Esophagus squamous epithelium (tissue), 5 donors: ENCODE measurements at regions not wholly inside any gene's neighbourhood (a gene's known extent, or its start where the extent isn't known, plus 50 kb on each side); places are given as distances from the start of the nearest gene placed in this dataset.

Experiments used
- DNase-seq: peaks from one replicate; lab custom pipeline; 2025; lab: John Stamatoyannopoulos, UW
- H3K27ac ChIP-seq, 4 donors: fragments of 200-600 bp; sonication (generic); one replicate each; pipeline ENCODE4 v1.5.1; 2016 to 2019; ENCODE audit warnings: mild to moderate bottlenecking in 1 of 4
- H3K27me3 ChIP-seq, 4 donors: fragments of 200-600 bp; sonication (generic); 1 replicate in 3 of 4; 2 replicates in 1 of 4; pipeline versions ENCODE4 v1.5.1 to v1.6.0; 2017 to 2021; ENCODE audit warnings: antibody characterized with exemption in 1 of 4
- H3K36me3 ChIP-seq, 3 donors: fragments of 200-600 bp; sonication (generic); one replicate each; pipeline ENCODE4 v1.5.1; 2016 to 2019
- H3K4me1 ChIP-seq, 3 donors: fragments of 200-600 bp; sonication (generic); one replicate each; pipeline ENCODE4 v1.5.1; 2017 to 2019
- H3K4me3 ChIP-seq, 4 donors: fragments of 200-600 bp; sonication (generic); 1 replicate in 3 of 4; 2 replicates in 1 of 4; pipeline ENCODE4 v1.5.1; 2016 to 2019; ENCODE audit warnings: mild to moderate bottlenecking in 2 of 4, moderate library complexity in 1 of 4
- H3K9me3 ChIP-seq, 3 donors: fragments of 200-600 bp; sonication (generic); one replicate each; pipeline ENCODE4 v1.5.1; 2016 to 2019
- CTCF ChIP-seq, 6 experiments: fragments of 450-650 bp in 4 of 6; fragments of 200-600 bp in 2 of 6; sonication (generic) in 2 of 6; IDR thresholded peaks; one replicate each; pipeline ENCODE4 v1.5.1; 2016 to 2019; ENCODE audit warnings: antibody characterized with exemption in 6 of 6, mild to moderate bottlenecking in 4 of 6, moderate library complexity in 4 of 6
- POLR2A ChIP-seq, 4 donors: fragments of 450-650 bp; IDR thresholded peaks; one replicate each; pipeline ENCODE4 v1.6.1; 2017; ENCODE audit warnings: antibody characterized with exemption in 4 of 4, mild to moderate bottlenecking in 4 of 4, moderate library complexity in 3 of 4
- WGBS, 2 donors: methylation state at CpG; one replicate each; pipeline ENCODE4 v1.1.5; 2018; 5-methylcytosine and 5-hydroxymethylcytosine counted together
- intact Hi-C: fragments of 100-400 bp; cut with DNase I; formaldehyde crosslinking; loops from one replicate; pipeline ENCODE4 v1.15.0; 2022
- donor health status: DM: yes; HTN: yes; CAD: no.

GRCh38 chrX:44470816-44471215, 71.8 kb downstream of the FUNDC1 start:
- DNase-seq = no peak
- Histone ChIP-seq H3K36me3 (no peaks in the 10 kb centered on the region), H3K9me3 (no peaks in the 10 kb centered on the region), H3K27me3 (no peaks in the 10 kb centered on the region), H3K4me1 (no peaks in the 10 kb centered on the region), H3K4me3 (no peak overlapping the region), H3K27ac (no peak overlapping the region)
- intact Hi-C loops = no loop called here
- WGBS, 2 donors = 84 to 85% methylated on average over 3 of the region's 3 CpGs
- TF ChIP-seq CTCF (IDR thresholded peaks at IDR 0.05) (no peak), POLR2A (IDR thresholded peaks at IDR 0.05) (no peak)

- Histone ChIP-seq H3K27ac (no peak overlapping the region), H3K4me1 (peaks cover 0 to 3% (median 3%) of the 10 kb centered on the region in 3 donors), H3K27me3 (no peaks in the 10 kb centered on the region), H3K36me3 (no peaks in the 10 kb centered on the region), H3K9me3 (no peaks in the 10 kb centered on the region), H3K4me3 (no peak overlapping the region)
- intact Hi-C loops = no loop called here
- TF ChIP-seq CTCF (IDR thresholded peaks at IDR 0.05) (no peak), POLR2A (IDR thresholded peaks at IDR 0.05) (no peak)
- 48 to 67% methylated on average over 1 to 4 of the region's 4 CpGs for WGBS, 2 donors
- DNase-seq = no peak
These were observed 79.8 kb downstream of the FUNDC1 start for GRCh38 chrX:44462850-44463249.

GRCh38 chrX:44459501-44459900, 83.2 kb downstream of the FUNDC1 start:
- Histone ChIP-seq H3K4me3 (no peak overlapping the region), H3K27ac (no peak overlapping the region), H3K9me3 (no peaks in the 10 kb centered on the region), H3K27me3 (no peaks in the 10 kb centered on the region), H3K4me1 (peaks cover 0 to 3% (median 3%) of the 10 kb centered on the region in 3 donors), H3K36me3 (no peaks in the 10 kb centered on the region)
- no peak for DNase-seq
- intact Hi-C loops = no loop called here
- TF ChIP-seq POLR2A (IDR thresholded peaks at IDR 0.05) (no peak), CTCF (IDR thresholded peaks at IDR 0.05) (no peak)
- 48 to 58% methylated on average over 5 of the region's 5 CpGs for WGBS, 2 donors

- no peak overlapping the region for H3K4me3 ChIP-seq
- intact Hi-C loops = no loop called here
- WGBS, 2 donors = 37 to 65% methylated on average over 3 to 4 of the region's 4 CpGs
- no peaks in the 10 kb centered on the region for H3K36me3 ChIP-seq
- no peak for DNase-seq
- no peak overlapping the region for H3K27ac ChIP-seq
- no peaks in the 10 kb centered on the region for H3K27me3 ChIP-seq
- H3K4me1 ChIP-seq = peaks cover 0 to 3% (median 3%) of the 10 kb centered on the region in 3 donors
- H3K9me3 ChIP-seq = no peaks in the 10 kb centered on the region
- TF ChIP-seq CTCF (IDR thresholded peaks at IDR 0.05) (no peak), POLR2A (IDR thresholded peaks at IDR 0.05) (no peak)
These were observed 86.0 kb downstream of the FUNDC1 start for GRCh38 chrX:44456685-44457084.

- no peak for TF ChIP-seq CTCF (IDR thresholded peaks at IDR 0.05)
- TF ChIP-seq POLR2A (IDR thresholded peaks at IDR 0.05) = no peak
- Histone ChIP-seq H3K4me3 (no peak overlapping the region), H3K4me1 (no peaks in the 10 kb centered on the region), H3K27me3 (no peaks in the 10 kb centered on the region), H3K36me3 (no peaks in the 10 kb centered on the region), H3K9me3 (no peaks in the 10 kb centered on the region), H3K27ac (no peak overlapping the region)
- intact Hi-C loops = no loop called here
- 75 to 100% methylated on average over 2 to 5 of the region's 5 CpGs for WGBS, 2 donors
- no peak for DNase-seq
These were observed 91.6 kb downstream of the FUNDC1 start for GRCh38 chrX:44451056-44451455.
